ENCODE measurements at regions not wholly inside any gene's neighbourhood (a gene's known extent, or its start where the extent isn't known, plus 50 kb on each side); places are given as distances from the start of the nearest gene placed in this dataset.

DNA sequence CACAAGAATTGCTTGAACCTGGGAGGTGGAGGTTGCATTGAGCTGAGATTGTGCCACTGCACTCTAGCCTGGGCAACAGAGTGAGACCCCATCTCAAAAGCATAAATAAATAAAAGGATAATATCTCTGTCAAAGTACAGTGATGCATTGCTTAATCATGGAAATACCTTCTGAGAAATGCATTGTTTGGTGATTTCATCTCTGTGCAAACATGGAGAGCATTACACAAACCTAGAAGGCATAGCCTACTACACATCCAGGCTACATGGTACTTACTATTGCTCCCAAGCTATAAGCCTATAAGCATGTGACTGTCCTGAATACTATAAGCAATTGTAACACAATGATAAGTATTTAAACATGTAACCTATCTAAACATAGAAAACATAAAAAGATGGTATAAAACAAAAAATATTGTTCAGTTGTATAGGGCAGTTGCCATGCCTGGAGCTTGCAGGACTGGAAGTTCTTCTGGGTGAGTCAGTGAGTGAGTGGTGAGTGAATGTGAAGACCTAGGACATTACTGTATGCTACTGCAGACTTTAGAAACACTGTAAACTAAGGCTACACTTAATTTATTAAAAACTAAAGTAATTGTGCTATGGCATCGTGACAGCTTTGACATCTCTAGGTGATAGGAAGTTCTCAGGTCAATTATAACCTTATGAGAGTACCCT is 93.6 kb upstream of the SNRPN start:
- no TSS peak for BruUV-seq (replicated peaks)
- CTCF ChIA-PET = no interaction called here

More for the DNA sequence above, 93.6 kb upstream of the SNRPN start:
- H3K14ac ChIP-seq (replicated peaks; ENCODE audit: low read depth, low read length) = no peak overlapping the region
- no peaks in the 10 kb centered on the region for H4K20me1 ChIP-seq (ENCODE audit: insufficient read depth, low read length)
- H2AK5ac ChIP-seq (ENCODE audit: low read depth, low read length) = no peak overlapping the region
- no peaks in the 10 kb centered on the region for H3K9me3 ChIP-seq (ENCODE audit: control insufficient read depth, insufficient read depth, low read length)
- H3K4me1 ChIP-seq (ENCODE audit: control insufficient read depth, insufficient read depth, low read length) = peaks cover 10% of the 10 kb centered on the region; the same call in 1 of the 2 replicates
- H4K5ac ChIP-seq (ENCODE audit: low read depth, low read length) = no peak overlapping the region
- no peak overlapping the region for H2AK9ac ChIP-seq (replicated peaks; ENCODE audit: low read depth, low read length, poor library complexity)
- H2BK120ac ChIP-seq (ENCODE audit: low read depth, low read length) = no peak overlapping the region
- DNase-seq (peak; percentile 46), ATAC-seq (ENCODE audit: low read depth) (0 out of 2 replicates have a peak, but pooled peaks have one; percentile 6)
- no CpG with 5 or more reads among the region's 1 CpG for WGBS, 2 experiments (ENCODE audit: extremely low coverage in 2 of 2, insufficient read length in 1 of 2)
- dilution Hi-C loops (cut with HindIII; ENCODE audit: low sequenced_read_pairs, unreplicated experiment) = no loop called here
- peak overlapping the region; percentile 88 for H2BK5ac ChIP-seq (ENCODE audit: low read depth, low read length, poor library complexity, severe bottlenecking)
- H3K56ac ChIP-seq (ENCODE audit: extremely low read depth, insufficient read depth, low read length) = no peak overlapping the region
- no peak overlapping the region for H2AFZ ChIP-seq (replicated peaks; ENCODE audit: low read length, poor library complexity)
- POLR2A ChIA-PET (ENCODE audit: unreplicated experiment) = no interaction called here
- H3K79me1 ChIP-seq (ENCODE audit: low read depth in 1 of 2, low read length in 2 of 2) = 0 out of 4 replicates have a peak, but pooled peaks cover 0 to 5% of the 10 kb centered on the region in 2 experiments
- no peak overlapping the region; a peak in 1 of 4 replicates for H4K8ac ChIP-seq (ENCODE audit: low read depth in 2 of 2, low read length in 2 of 2)
- no peak overlapping the region for H4K91ac ChIP-seq (ENCODE audit: insufficient read depth, low read depth, low read length)
- H3K4me2 ChIP-seq (ENCODE audit: low read depth, low read length) = peak overlapping the region; percentile 41; the same call in 1 of the 2 replicates
- intact Hi-C loops (cut with micrococcal nuclease) = no loop called here
- H3K36me3 ChIP-seq (ENCODE audit: control insufficient read depth, insufficient read depth, low read length) = no peaks in the 10 kb centered on the region
- 0 out of 2 replicates have a peak overlapping the region, but pooled peaks have one; percentile 18 for H2BK20ac ChIP-seq (ENCODE audit: low read depth, low read length)
- no peak overlapping the region for H3K23ac ChIP-seq (ENCODE audit: low read depth, low read length)
- H2BK15ac ChIP-seq (ENCODE audit: low read depth, low read length) = no peak overlapping the region
- no peak overlapping the region for H3K4ac ChIP-seq (ENCODE audit: low read depth, low read length)
- in situ Hi-C loops (cut with MboI; ENCODE audit: low sequenced_read_pairs) = no loop called here
- peak overlapping the region; percentile 58 for H3K27ac ChIP-seq (ENCODE audit: insufficient read depth, low read length)
- no peaks in the 10 kb centered on the region for H3K9me1 ChIP-seq (ENCODE audit: insufficient read depth, low read length)
- no peak overlapping the region for H3K18ac ChIP-seq (ENCODE audit: low read depth, low read length)
- no peak overlapping the region for H3K9ac ChIP-seq (ENCODE audit: low read depth, low read length)
- no peaks in the 10 kb centered on the region for H3K27me3 ChIP-seq (ENCODE audit: control insufficient read depth, insufficient read depth, low read length)
- TF ChIP-seq RFX5 (IDR thresholded peaks at IDR 0.05; ENCODE audit: low read depth, low read length) (no peak), CEBPB (IDR thresholded peaks at IDR 0.05; ENCODE audit: low read depth, low read length) (0 out of 2 replicates have a peak, but pooled peaks have one; percentile 16)
- H3K4me3 ChIP-seq (ENCODE audit: insufficient read depth, low read depth, low read length) = no peak overlapping the region

Measured in IMR-90 (cell line).